Dendritic cell treated with granulocyte-macrophage colony-stimulating factor and Interleukin-4, amounts not matched to agents 40 ng/mL and 50 ng/mL, for 4 days (primary cell): ENCODE measurements at regions not wholly inside any gene's neighbourhood (a gene's known extent, or its start where the extent isn't known, plus 50 kb on each side); places are given as distances from the start of the nearest gene placed in this dataset.

Experiments
- H3K27ac Mint-ChIP-seq: one replicate; pipeline ENCODE4 v1.8.0; 2022; ENCODE audit warnings: mild to moderate bottlenecking, mixed read lengths
- H3K27me3 Mint-ChIP-seq: one replicate; pipeline ENCODE4 v1.8.0; 2022; ENCODE audit warnings: mild to moderate bottlenecking, mixed read lengths
- H3K36me3 Mint-ChIP-seq: one replicate; pipeline ENCODE4 v1.8.0; 2022; ENCODE audit warnings: low read depth, mixed read lengths
- H3K4me1 Mint-ChIP-seq: one replicate; pipeline ENCODE4 v1.8.0; 2022; ENCODE audit warnings: low read depth, mixed read lengths
- H3K4me3 Mint-ChIP-seq: one replicate; pipeline ENCODE4 v1.8.0; 2022; ENCODE audit warnings: mild to moderate bottlenecking, moderate library complexity, mixed read lengths
- H3K9me3 Mint-ChIP-seq: one replicate; pipeline ENCODE4 v1.8.0; 2022; ENCODE audit warnings: mixed read lengths
- intact Hi-C: fragments of 100-400 bp; cut with micrococcal nuclease; formaldehyde crosslinking; loops from one replicate; pipeline ENCODE4 v1.15.0; 2022

DNA sequence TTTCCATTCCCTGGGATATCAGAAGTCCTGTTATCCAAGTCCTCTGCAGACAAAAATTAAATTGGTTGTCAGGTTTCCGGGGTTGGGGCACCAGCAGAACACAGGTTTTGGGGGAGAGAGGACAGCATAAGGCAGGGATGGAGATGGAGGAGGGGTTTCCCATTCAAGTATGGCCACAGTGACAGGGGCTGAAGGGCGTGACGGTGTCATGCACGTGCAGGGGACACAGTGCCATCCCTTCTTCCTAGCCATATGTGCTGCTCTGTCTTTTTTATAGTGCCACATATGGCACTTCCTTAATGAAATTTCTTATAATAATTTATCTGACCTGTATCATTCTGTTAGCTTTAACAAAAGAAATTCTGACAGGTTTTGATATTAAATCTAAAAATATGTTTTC is 259.2 kb downstream of the PTEN start:
- Mint-ChIP-seq H3K27ac (no peak overlapping the region), H3K4me3 (no peak overlapping the region), H3K27me3 (peaks cover 1% of the 10 kb centered on the region), H3K36me3 (no peaks in the 10 kb centered on the region), H3K9me3 (no peaks in the 10 kb centered on the region), H3K4me1 (peaks cover 35% of the 10 kb centered on the region)
- intact Hi-C loops = no loop called here

DNA sequence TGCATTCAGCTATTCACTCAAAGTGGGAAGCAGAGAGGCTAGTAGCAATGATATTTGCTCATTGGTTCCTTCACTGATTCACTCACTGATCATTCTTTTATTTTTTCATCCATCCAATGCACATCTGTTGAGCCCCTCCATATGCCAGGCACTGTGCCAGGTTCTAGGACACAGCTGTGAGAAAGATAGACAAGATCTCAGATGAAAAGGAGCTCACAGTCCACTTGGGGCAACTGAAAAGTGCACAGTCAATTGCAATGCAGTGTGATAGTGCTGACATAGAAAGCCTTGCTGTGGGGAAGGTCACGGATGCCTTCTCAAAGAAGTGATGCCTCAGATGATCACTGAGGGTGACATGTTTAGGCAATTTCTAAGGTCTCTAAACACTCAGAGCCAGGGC is 262.3 kb downstream of the PTEN start:
- intact Hi-C loops = no loop called here
- no peaks in the 10 kb centered on the region for H3K9me3 Mint-ChIP-seq
- H3K4me3 Mint-ChIP-seq = no peak overlapping the region
- H3K36me3 Mint-ChIP-seq = no peaks in the 10 kb centered on the region
- peaks cover 41% of the 10 kb centered on the region for H3K4me1 Mint-ChIP-seq
- H3K27ac Mint-ChIP-seq = peak overlapping the region; percentile 59
- no peaks in the 10 kb centered on the region for H3K27me3 Mint-ChIP-seq

DNA sequence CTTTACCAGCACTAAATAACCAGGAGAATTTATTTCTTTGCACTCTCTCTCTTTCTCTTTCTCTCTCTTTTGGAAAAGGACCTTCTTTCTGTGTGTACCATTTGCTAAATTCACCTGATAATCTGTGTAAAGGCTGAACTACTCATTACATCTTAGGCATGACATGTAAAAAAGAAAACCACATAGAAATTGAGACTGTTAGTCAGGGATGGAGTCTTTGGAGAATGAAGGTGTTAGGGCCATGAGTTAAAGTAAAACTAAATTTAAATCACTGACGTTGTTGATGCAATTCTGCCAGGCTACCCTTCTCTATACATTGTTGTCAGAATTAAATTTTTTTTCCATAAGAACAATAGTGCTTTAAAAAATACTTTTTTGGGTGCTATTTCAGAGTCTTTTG is 263.3 kb downstream of the PTEN start:
- Mint-ChIP-seq H3K4me3 (no peak overlapping the region), H3K27me3 (no peaks in the 10 kb centered on the region), H3K36me3 (no peaks in the 10 kb centered on the region), H3K27ac (no peak overlapping the region), H3K9me3 (no peaks in the 10 kb centered on the region), H3K4me1 (peaks cover 38% of the 10 kb centered on the region)
- intact Hi-C loops = no loop called here

DNA sequence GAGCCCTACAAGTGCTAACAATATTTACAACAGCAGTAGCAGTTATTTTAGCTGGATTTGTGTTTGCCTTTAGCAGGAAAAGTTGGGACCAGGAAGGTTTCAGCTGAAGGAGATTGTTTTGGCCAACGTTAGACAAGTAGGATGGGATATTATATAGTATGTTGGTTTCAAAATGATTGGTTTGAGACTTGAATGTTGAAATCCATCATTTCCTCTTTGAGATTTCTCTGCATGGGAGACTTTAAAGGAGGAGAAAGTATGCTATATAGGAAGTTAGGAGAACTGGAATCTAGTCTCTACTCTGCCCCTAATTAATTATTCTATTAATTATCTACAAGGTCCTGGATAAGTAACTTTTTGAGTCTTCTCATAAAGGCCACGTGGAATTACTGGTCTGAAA is 263.8 kb downstream of the PTEN start:
- Mint-ChIP-seq H3K27me3 (no peaks in the 10 kb centered on the region), H3K27ac (no peak overlapping the region), H3K4me1 (peaks cover 38% of the 10 kb centered on the region), H3K36me3 (no peaks in the 10 kb centered on the region), H3K9me3 (no peaks in the 10 kb centered on the region), H3K4me3 (no peak overlapping the region)
- intact Hi-C loops = no loop called here

DNA sequence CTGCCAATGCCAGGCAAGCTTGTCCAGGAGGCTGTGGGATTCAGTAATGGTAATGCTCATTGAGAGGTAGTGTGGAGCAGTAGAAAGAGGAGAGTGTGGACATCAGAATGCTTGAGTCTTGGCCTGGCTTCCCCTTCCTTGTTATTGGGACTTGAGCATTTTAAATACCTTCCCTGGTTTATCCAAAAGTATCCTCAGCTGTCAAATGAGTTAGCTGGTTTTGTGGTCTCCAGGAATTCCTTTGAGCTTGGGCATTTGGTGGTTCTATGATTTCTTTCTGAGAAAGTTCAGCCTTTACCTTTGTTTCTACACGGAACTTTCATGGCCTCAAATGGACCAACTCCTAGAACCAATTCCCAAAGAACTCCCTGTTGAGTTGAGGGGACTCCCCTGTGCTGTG is 264.3 kb downstream of the PTEN start:
- no peaks in the 10 kb centered on the region for H3K27me3 Mint-ChIP-seq
- H3K9me3 Mint-ChIP-seq = no peaks in the 10 kb centered on the region
- H3K27ac Mint-ChIP-seq = no peak overlapping the region
- H3K4me3 Mint-ChIP-seq = no peak overlapping the region
- intact Hi-C loops = no loop called here
- no peaks in the 10 kb centered on the region for H3K36me3 Mint-ChIP-seq
- H3K4me1 Mint-ChIP-seq = peaks cover 38% of the 10 kb centered on the region

DNA sequence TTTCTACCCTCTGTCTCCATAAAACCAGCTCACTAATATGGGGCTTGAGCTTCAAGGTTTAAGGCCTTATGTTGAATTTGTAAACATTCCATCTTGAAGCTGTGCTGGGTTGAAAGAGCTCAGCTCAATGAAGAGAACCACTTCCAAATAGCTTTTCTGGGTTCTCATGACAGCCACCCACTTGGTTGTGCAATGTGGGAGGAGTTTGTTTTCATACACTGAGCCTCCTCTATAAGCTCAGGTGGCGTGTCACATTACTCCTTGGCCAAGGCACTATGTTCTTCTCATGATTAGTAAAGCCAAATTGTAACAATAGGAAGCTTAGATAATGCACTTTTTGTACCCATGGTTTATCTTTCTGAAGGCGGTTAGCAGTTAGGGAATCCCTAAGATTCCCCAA is 265.6 kb downstream of the PTEN start:
- Mint-ChIP-seq H3K27me3 (no peaks in the 10 kb centered on the region), H3K9me3 (no peaks in the 10 kb centered on the region), H3K4me1 (peaks cover 38% of the 10 kb centered on the region), H3K36me3 (no peaks in the 10 kb centered on the region), H3K27ac (no peak overlapping the region), H3K4me3 (no peak overlapping the region)
- intact Hi-C loops = no loop called here

DNA sequence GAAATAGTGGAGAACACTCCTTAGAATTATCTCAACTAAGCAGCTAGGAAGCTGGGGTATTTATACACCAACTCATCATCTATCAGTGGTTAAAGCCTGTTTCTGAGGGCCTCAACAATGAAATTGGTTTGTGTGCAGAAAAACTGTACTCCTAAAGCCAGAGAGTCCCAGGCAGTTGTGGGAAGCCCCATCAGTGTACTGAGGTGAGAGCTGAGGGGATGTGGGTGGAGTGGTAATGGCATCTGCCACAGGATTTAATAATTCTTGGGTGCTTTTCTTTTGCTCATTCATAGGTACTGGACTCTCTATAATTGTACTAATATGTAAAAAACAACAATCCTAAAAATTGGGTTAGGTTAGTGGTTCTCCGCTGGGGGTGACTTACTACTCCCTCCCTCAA is 267.5 kb downstream of the PTEN start:
- no peaks in the 10 kb centered on the region for H3K9me3 Mint-ChIP-seq

DNA sequence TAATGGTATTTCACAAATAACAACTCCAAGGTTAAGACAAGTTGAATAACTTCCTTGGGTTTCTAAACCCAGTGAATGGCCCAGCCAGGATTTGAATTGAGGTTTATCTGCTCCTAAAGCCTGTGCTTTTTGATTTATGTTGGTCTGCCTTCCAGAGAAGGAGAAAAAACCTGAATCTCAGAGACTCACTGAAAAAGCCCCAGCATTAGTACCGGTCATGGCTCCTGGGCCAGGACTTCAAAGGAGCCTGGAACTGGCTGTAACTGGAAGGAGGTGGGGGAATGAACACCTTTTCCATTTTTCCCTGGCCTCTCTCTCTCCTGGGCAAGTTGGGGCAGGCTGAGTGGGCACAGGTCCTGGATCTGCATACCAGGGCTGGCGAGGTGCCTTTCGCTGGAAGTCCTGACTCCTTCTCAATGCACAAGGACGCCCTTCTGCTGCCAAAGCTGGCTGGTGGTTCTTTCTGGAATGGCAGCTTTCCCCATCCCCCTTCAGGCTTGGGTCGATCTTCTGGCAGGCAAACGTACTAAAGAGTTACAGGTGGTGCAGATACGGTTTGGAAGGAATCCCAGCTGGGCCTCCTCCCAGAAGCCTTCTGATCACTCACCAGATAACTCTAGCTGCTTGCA is 268.2 kb downstream of the PTEN start:
- Mint-ChIP-seq H3K4me3 (no peak overlapping the region), H3K9me3 (no peaks in the 10 kb centered on the region), H3K27ac (no peak overlapping the region), H3K36me3 (no peaks in the 10 kb centered on the region), H3K4me1 (peaks cover 27% of the 10 kb centered on the region), H3K27me3 (no peaks in the 10 kb centered on the region)
- intact Hi-C loops = no loop called here

More for the DNA sequence above, 267.5 kb downstream of the PTEN start:
- H3K36me3 Mint-ChIP-seq = no peaks in the 10 kb centered on the region
- no peaks in the 10 kb centered on the region for H3K27me3 Mint-ChIP-seq
- no peak overlapping the region for H3K4me3 Mint-ChIP-seq
- intact Hi-C loops = no loop called here
- peaks cover 34% of the 10 kb centered on the region for H3K4me1 Mint-ChIP-seq
- no peak overlapping the region for H3K27ac Mint-ChIP-seq

DNA sequence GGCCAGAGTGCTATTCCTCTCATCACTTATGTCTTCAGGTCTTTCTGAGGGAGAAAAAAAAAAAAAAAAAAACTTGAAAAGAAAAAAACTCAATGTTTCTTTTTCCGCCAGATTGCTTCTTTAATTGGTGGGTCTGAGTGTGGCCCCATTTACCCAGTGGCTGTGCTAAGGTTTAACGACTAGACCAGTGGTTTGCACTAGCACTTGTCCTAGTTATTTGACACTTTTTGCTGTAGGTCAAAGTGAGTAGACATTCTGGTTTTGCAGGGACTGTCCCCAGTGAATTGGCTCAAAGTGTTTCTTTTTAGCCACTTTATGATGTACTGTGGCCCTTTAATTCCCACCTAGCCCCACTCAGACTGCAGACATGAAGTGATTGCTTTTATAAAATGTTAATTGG is 273.3 kb downstream of the PTEN start:
- H3K36me3 Mint-ChIP-seq = no peaks in the 10 kb centered on the region
- intact Hi-C loops = no loop called here
- H3K27ac Mint-ChIP-seq = no peak overlapping the region
- no peak overlapping the region for H3K4me3 Mint-ChIP-seq
- no peaks in the 10 kb centered on the region for H3K9me3 Mint-ChIP-seq
- no peaks in the 10 kb centered on the region for H3K4me1 Mint-ChIP-seq
- no peaks in the 10 kb centered on the region for H3K27me3 Mint-ChIP-seq

DNA sequence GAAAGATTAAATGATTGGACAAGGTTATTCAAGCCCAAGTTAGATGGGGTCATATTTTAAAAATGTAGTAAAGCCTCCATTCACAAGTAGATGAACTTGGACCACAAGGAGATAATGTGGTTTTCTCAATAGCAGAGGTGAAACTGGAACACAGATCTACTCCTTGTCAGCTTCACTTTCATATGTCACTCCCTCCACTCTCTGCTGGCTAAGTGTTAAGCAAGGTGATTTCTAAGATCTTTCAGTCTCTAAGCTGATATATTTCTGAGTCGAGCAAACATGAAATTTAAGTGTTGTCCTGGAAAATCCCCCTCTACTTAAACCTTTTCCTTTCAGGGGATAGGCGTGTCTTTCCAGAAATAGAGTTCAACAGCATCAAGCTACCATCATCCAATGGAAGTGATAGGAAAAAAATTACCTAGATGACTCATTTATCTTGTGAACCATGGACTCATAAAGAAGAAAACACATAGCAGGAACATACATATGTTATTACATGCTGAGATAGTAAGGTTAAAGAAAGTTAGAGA is 275.0 kb downstream of the PTEN start:
- Mint-ChIP-seq H3K4me3 (no peak overlapping the region), H3K27ac (no peak overlapping the region), H3K9me3 (no peaks in the 10 kb centered on the region), H3K27me3 (no peaks in the 10 kb centered on the region), H3K36me3 (no peaks in the 10 kb centered on the region), H3K4me1 (no peaks in the 10 kb centered on the region)
- intact Hi-C loops = no loop called here

DNA sequence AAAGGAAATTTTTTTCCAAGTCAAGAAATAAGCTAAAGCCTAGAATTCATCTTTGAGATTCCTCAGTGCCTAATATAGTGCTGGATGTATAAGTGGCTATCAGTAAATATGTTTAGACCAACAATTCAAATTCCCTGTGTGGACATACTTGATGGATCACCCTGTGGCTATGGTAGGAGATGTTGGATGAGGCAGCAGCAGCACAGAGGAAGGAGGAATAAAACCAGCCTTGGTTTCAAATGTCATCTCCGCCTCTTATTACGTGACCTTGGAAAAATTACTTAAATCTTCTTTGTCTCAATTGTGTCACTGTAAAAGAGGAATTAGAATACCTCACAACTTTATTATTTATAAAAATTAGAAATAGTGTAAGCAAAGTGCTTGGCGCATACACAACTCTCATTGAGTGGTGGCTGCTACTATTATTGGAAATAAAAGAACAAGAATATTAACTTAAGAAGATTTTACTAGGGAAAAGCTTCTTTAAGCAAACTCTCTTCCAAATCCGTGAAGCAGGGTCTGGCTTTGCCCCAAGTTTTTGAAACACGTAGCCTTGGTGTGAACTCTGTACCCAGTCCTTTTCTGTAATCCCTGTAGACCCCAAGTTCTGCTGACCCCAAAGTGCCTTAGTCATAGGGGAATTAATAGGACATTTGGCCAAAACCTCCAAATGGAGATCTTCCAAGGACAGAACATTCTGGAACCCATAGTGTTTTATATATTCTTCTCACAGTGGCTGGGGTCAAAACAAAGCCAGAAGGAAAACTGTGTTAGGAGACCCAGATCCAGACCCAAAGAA is 283.8 kb downstream of the PTEN start:
- Mint-ChIP-seq H3K9me3 (no peaks in the 10 kb centered on the region), H3K27me3 (no peaks in the 10 kb centered on the region), H3K27ac (no peak overlapping the region), H3K4me3 (no peak overlapping the region), H3K36me3 (no peaks in the 10 kb centered on the region), H3K4me1 (peaks cover 2% of the 10 kb centered on the region)
- intact Hi-C loops = no loop called here

DNA sequence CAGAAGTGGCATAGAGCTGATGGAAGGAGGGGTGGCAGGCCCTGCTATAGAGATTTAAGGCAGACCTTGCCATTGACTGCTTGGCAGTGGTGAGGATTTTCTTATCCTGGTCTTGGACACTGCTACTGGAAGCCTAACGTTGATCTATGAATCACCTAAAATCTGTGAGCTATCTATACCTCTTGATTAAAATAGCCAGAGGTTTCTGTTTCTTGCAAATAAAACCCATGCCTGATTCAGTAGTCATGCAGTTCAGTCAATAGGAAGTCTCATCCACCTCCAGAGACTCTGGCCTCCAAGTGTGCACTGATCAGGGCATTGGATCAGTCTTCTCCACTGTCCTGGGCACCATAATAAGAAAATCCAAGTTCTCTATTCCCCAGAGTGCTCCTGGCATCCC is 286.5 kb downstream of the PTEN start:
- H3K4me3 Mint-ChIP-seq = no peak overlapping the region
- intact Hi-C loops = no loop called here
- no peaks in the 10 kb centered on the region for H3K9me3 Mint-ChIP-seq
- no peaks in the 10 kb centered on the region for H3K36me3 Mint-ChIP-seq
- peaks cover 22% of the 10 kb centered on the region for H3K4me1 Mint-ChIP-seq
- H3K27ac Mint-ChIP-seq = no peak overlapping the region
- H3K27me3 Mint-ChIP-seq = no peaks in the 10 kb centered on the region

DNA sequence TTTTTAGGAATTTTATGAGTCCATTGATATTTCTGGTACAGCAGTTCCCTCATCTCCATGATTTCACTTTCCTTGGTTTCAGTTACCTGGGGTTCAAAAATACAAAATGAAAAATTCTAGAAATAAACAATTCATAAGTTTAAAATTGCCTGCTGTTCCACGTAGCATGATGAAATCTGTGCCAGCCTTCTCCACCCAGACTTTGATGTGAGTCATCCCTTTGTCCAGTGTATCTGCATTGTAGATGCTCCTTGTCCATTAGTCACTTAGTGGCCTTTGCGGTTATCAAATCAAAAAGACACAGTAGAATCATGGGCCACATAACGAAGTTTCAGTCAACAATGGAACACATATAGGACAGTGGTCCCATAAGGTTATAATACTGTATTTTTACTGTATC is 286.9 kb downstream of the PTEN start:
- H3K36me3 Mint-ChIP-seq = no peaks in the 10 kb centered on the region
- intact Hi-C loops = no loop called here
- H3K27me3 Mint-ChIP-seq = no peaks in the 10 kb centered on the region
- no peak overlapping the region for H3K27ac Mint-ChIP-seq
- H3K4me1 Mint-ChIP-seq = peaks cover 26% of the 10 kb centered on the region
- no peaks in the 10 kb centered on the region for H3K9me3 Mint-ChIP-seq
- H3K4me3 Mint-ChIP-seq = no peak overlapping the region

DNA sequence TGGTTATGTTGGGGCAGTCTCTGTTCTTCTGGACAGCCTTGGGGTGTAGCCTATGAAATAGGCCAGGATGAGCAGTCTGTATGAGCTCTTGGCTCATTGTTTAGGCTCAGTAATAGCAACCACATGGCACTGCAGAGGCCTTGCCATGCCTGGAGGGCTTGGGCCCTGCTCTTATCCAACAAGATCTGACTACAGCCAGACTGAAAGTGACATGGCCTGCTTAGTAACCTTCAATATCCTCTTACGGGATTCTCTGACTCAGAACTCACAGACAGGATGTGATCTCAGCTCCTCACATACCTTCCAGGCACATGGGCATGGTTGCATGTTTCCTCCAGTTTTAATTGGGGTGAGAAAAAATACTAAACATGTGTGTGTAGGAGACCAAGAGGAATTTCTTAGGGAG is 289.3 kb downstream of the PTEN start:
- H3K4me3 Mint-ChIP-seq = no peak overlapping the region
- intact Hi-C loops = no loop called here
- H3K27me3 Mint-ChIP-seq = no peaks in the 10 kb centered on the region
- no peaks in the 10 kb centered on the region for H3K36me3 Mint-ChIP-seq
- no peaks in the 10 kb centered on the region for H3K9me3 Mint-ChIP-seq
- H3K27ac Mint-ChIP-seq = no peak overlapping the region
- peaks cover 27% of the 10 kb centered on the region for H3K4me1 Mint-ChIP-seq
